AG09309 (cell line): ENCODE measurements at regions not wholly inside any gene's neighbourhood (a gene's known extent, or its start where the extent isn't known, plus 50 kb on each side); places are given as distances from the start of the nearest gene placed in this dataset.

ENCODE experiments used
- DNase-seq: peaks from one replicate; pipeline ENCODE4 v3.0.0-alpha.2; 2010; ENCODE audit warnings: low read depth
- H3K4me3 ChIP-seq: 2 replicates; pipeline ENCODE4 v1.5.1; 2011; ENCODE audit warnings: mild to moderate bottlenecking, low read depth, low read length, moderate library complexity; ENCODE audit not compliant: control insufficient read depth
- CTCF ChIP-seq: IDR thresholded peaks from 2 replicates; pipeline ENCODE4 v1.5.1; 2011; ENCODE audit warnings: mild to moderate bottlenecking, low read depth, low read length, inconsistent platforms; ENCODE audit not compliant: insufficient read depth, control insufficient read depth; ENCODE audit errors: missing control alignments

- TF ChIP-seq CTCF: no peak
- H3K4me3 ChIP-seq: no peak overlapping the region
- no peak for DNase-seq
Observed at GRCh38 chr2:238797537-238797936, 50.3 kb upstream of the TWIST2 start.
